EH (cell line): ENCODE measurements at regions not wholly inside any gene's neighbourhood (a gene's known extent, or its start where the extent isn't known, plus 50 kb on each side); places are given as distances from the start of the nearest gene placed in this dataset.

Source experiments
- DNase-seq: peaks from one replicate; pipeline ENCODE4 v3.0.0-alpha.2; 2015; ENCODE audit warnings: low read depth

DNA sequence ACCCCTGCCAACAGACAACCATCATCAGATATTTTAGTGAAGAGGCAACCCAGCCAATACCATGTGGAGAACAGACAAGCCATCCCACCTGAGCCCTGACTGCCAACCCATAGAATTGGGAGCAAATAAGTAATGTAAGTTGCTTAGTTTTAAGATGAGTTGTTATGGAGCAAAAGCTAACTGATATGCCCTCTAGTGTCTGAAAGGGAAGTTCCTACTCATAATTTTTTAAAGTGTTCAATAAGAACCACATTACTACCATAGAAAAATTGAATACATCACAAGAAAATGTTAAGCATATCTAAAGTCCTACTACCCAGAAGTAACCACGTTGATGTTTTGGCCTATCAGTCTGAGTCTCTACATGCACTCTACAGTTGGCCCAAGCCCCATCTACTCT, 50.8 kb upstream of the SLC36A4 start:
- DNase-seq = peak; percentile 2

DNA sequence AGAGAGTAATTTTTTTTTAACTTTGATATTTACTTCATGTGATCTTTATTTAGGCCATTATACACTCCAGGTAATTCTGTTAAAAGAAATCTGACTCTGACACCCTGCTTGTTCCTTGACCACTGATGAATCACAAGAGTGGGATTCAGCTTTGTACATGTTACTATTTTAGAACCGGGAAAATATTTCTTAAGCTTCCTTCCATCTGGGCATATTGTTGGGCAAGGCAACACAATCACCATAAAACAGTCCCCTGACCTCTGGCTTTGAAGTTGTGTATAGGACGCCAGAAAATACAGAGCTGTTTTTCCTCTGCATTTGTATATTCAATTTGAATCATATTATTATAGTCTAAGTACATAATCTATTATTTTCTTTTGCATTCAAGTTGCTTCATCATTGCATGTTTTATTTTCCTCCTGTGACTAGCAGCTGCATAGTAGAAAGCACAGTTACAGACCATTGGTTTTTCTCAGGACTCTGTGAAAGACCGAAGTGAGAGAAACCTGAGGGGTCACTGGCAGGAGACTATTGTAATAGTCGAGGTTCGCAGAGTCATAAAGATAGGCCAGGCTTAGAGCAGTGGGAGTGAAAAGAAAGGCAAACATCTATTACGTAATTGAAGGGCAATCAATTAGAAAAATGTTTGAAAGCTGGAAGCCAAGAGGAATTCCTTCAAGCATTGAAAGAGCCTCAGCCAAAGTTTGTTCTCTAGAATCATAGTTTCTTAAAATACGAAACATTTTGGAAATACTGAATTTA, 51.8 kb upstream of the SLC36A4 start:
- no peak for DNase-seq

DNA sequence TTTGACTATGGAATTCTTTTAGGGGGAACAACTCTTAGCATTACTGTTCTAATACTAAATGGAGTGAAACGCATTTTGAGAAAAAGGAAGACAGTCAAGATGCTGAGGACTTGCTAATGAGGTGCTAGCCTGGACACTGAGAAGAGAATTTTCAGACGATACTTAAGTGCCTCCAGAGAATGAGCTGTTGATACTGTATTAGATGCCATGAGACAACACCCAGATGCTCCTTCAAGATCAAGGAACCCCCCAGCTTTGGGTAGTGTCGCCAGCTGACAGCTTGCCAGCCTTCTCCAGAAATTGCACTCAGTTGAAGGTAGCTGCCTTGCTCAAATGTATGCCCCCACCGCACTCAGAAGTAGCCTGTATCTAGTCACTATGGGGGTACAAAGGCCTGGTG, 52.5 kb upstream of the SLC36A4 start:
- DNase-seq = no peak

DNA sequence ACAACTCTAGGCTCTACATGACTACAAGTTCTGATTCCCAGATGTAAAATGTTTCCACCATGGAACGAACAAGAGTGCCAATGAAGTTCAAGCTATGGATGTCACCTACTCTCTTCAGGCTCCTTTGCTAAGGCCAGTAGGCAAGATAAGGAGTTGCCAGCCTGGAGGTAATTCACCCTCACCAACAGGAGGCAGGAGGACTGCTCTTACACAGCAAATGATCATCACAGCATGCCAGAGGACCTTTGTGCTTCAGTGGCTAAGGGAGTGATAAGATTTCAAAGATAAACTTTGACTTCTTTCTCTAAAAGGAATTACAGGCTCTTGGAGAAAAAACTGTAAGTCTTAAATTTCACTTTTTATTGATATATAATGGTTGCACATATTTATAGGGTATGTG, 54.1 kb upstream of the SLC36A4 start:
- DNase-seq = no peak

DNA sequence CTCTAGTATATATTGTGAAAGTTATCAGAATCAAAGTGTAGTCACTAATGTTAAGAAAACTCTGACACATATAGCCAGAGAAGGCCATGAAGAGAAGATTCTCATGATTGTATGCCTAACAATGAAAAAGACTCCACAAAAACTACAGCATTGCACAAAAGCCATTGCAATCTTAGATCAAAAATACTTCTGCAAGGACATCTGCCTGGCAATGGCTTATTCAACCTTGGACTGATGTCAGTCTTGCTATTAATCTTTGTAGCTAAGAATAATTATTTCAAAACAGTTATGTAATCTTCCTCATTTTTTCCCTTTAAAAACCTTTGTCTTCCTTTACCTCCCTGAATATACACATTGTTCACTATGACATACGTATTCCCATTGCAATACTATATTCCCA, 55.3 kb upstream of the SLC36A4 start:
- DNase-seq = no peak

DNA sequence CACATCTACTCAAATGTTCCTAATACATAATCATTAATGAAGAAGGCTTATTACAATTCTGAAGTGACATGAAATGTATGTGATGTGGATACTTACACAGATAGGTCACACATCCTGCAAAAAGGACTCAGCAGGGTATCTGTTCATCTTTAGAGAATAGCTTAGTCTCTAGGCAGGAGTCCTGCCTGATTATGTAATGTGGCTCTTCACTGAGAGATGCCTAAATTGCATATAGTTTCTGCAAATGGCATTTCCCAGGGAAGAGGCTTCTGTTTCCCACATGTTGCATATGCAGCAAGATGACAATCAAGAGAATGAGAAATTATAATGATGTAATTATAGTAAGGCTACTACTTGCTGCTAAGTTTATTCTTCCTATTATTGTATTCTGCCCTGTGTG, 58.8 kb upstream of the SLC36A4 start:
- DNase-seq = no peak

DNA sequence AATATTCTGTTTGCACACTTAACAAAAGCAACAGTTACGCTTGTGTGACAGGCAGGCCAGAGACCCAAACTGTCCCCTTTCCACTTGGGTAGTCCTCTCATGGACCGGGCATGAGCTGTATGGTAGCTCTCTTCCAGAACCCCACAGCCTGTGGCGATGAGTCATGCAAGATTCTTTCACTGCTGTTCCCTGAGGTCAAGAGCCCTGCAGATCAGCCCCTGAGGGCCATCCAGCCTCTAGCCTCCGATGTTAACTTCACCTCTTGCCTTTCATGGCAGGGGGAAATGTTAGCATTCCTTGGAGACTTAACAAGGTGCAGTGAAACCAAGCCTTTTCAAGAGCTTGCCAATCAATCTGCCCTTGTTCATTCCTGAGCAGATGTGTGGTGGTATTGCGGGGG, 63.2 kb upstream of the DEUP1 start:
- DNase-seq = no peak

DNA sequence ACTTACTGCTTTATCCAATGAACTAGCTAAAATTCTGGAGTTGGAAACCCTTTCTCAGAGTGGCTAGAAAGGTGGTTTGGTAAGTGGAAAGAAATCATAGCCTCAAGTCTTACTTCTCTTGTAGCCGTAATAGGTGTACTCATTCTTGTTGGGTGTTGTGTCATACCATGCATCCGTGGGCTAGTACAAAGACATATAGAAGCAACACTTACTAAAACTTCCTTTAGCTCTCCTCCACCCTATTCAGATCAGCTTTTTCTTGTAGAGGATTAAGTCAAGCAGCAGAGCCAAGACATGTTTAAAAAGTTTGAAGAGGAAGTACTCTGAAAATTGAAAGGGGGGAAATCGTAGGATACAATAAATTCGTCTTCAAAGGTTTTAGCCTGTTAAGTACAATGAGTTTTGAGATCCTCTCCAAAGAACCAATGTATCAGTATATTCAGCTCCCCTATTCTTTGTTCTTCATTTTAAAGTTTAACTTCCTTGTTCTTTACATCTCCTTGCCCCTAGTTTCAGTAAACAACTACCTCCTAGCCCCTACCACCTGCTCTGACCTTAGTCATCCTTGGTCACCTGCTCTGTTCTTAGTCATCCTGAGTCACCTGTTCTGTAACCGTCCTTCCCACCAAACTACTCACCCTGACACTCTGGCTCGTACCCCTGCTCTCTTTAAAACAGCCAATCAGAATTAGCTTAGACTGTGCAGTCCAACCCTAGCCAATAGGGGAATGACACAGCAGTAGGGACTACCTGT, 62.1 kb upstream of the DEUP1 start:
- no peak for DNase-seq

DNA sequence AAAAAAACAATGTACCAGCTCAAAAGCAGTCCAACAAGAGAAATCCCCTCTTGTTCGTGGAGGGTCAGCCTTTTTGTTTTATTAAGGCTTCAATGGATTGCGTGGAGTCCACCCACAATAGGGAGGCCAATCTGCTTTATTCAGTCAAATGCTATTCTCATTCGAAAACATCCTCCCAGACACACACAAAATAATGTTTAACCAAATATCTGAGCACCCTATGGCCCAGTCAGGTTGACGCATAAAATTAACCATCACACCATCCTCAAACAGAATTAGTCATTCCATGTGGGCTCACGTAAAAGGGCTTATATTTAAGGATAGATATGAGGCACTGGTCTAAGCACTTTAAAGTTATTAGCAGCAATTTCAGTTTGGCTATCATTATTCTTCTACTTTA, 58.9 kb upstream of the DEUP1 start:
- no peak for DNase-seq

DNA sequence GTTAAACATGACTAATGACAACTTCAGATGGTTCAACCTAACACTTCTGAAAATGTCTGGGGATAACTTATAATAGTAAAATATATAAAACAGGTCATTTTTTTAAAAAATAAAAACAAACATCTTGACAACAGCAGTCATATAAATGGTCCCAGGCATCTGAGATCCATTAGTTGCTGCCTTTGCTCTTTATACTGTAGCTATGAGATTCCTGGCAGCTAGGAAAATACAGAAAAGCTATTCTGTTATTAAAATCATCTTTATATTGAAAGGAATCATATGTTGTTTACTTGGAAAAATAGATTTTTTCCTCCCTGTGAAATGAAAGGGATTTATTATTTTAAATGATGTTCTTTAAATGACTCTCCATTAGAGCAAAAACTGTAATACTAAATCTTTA, 55.7 kb upstream of the DEUP1 start:
- no peak for DNase-seq

DNA sequence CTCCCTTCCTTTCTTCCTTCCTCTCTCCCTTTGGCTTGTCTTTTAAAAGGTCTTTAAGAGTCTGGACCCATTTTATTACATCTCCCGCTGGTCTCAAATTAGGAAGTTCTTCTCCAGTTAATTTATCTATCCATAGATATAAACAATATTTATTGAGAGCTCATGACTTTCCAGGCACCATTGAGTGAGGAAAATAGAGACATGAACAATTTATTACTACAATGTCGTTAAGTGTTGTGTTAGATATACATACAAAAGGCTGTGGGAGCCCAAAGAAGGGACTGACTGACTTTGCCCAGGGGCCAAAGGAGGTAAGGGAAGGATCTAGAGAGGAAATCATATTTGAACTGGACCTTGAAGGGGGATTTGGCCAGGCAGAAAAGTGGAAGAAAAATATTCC, 51.6 kb upstream of the DEUP1 start:
- no peak for DNase-seq

DNA sequence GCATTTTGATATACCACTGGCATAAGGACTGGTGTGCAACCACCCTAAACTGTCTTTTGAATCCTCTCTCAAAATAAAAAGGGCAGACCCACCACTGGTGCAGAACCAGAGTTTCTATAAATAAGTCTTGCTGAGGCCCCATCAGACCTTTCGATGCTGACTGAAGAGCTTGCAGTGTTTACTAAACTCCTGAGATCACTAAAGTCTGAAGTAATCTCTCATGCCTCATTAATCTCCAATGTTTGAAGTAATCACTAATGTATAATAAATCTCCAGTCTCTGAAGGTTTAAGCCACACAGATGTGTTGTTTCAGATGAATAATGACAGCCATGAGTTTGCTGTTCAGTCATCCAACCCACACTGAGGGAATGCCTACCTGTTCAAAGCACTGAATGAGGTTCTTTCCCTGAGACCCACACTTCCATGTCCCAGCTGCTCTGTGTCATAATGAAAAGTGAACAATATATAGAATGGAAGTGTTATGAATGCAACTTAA, 50.6 kb upstream of the DEUP1 start:
- DNase-seq = no peak
